B cell (primary cell): ENCODE measurements at regions not wholly inside any gene's neighbourhood (a gene's known extent, or its start where the extent isn't known, plus 50 kb on each side); places are given as distances from the start of the nearest gene placed in this dataset.

Experiments used
- ATAC-seq: fragments of 200-7000 bp; cut with Tn5 transposase; one replicate; pipeline ENCODE4 v1.10.0; 2021; ENCODE audit warnings: low read depth, mild to moderate bottlenecking, moderate number of reproducible peaks, moderate library complexity
- CTCF ChIA-PET: fragments of 350-600 bp; sonication (Branson Sonifier 250); formaldehyde crosslinking; loops from one replicate; lab custom pipeline; 2021; ENCODE audit warnings: antibody characterized with exemption, inconsistent platforms; lab: Charles Lee
- POLR2A ChIA-PET: fragments of 350-600 bp; sonication (Branson Sonifier 250); formaldehyde crosslinking; loops from one replicate; lab custom pipeline; 2021; ENCODE audit warnings: antibody characterized with exemption; lab: Charles Lee
- DNase-seq: peaks from one replicate; pipeline ENCODE4 v3.0.0; 2013
- H2AFZ ChIP-seq: 2 replicates; pipeline ENCODE4 v1.6.1; 2012; ENCODE audit warnings: mild to moderate bottlenecking, low read depth, low read length; ENCODE audit not compliant: insufficient read depth, poor library complexity, severe bottlenecking
- H3K27ac ChIP-seq, 2 donors: 1 replicate in 1 of 2; 2 replicates in 1 of 2; pipeline ENCODE4 v1.5.1; 2012 to 2013; ENCODE audit warnings: low read length in 2 of 2, mild to moderate bottlenecking in 2 of 2, moderate library complexity in 1 of 2
- H3K27me3 ChIP-seq, 4 experiments: fragments of 200-600 bp in 1 of 4; sonication (generic) in 1 of 4; replicated peaks in 1 of 4; 1 replicate in 2 of 4; 2 replicates in 2 of 4; pipeline versions ENCODE4 v1.6.1 to v1.7.0; 2013 to 2016; ENCODE audit warnings: low read length in 3 of 4, mild to moderate bottlenecking in 2 of 4, mixed read lengths in 1 of 4, moderate library complexity in 1 of 4; ENCODE audit not compliant: insufficient read depth in 4 of 4, control insufficient read depth in 3 of 4; ENCODE audit errors: control extremely low read depth in 1 of 4
- H3K36me3 ChIP-seq, 2 experiments: replicated peaks in 1 of 2; 1 replicate in 1 of 2; 2 replicates in 1 of 2; pipeline versions ENCODE4 v1.6.1 to v1.7.1; 2013; ENCODE audit warnings: low read length in 1 of 2; ENCODE audit not compliant: insufficient read depth in 2 of 2, control insufficient read depth in 1 of 2; ENCODE audit errors: control extremely low read depth in 1 of 2, extremely low read depth in 1 of 2
- H3K4me1 ChIP-seq, 2 donors: fragments of 200-600 bp in 1 of 2; sonication (generic) in 1 of 2; 1 replicate in 1 of 2; 2 replicates in 1 of 2; pipeline versions ENCODE4 v1.5.1 to v1.6.1; 2013 to 2017; ENCODE audit warnings: low read length in 2 of 2; ENCODE audit not compliant: control insufficient read depth in 2 of 2, insufficient read depth in 2 of 2
- H3K4me2 ChIP-seq: replicated peaks from 2 replicates; pipeline ENCODE3; 2012; ENCODE audit warnings: mild to moderate bottlenecking, low read depth, low read length; ENCODE audit not compliant: poor library complexity, severe bottlenecking
- H3K4me3 ChIP-seq, 5 experiments: fragments of 200-600 bp in 1 of 5; sonication (generic) in 1 of 5; 1 replicate in 3 of 5; 2 replicates in 2 of 5; pipeline versions ENCODE4 v1.5.1 to v1.7.0; 2011 to 2016; ENCODE audit warnings: low read length in 4 of 5, mild to moderate bottlenecking in 4 of 5, low read depth in 2 of 5, control low read depth in 1 of 5, moderate library complexity in 1 of 5; ENCODE audit not compliant: insufficient read depth in 1 of 5; ENCODE audit errors: control extremely low read depth in 1 of 5, extremely low read depth in 1 of 5
- H3K79me2 ChIP-seq: fragments of 200-600 bp; sonication (generic); one replicate; pipeline ENCODE4 v1.6.0; 2016; ENCODE audit warnings: low read length; ENCODE audit not compliant: control insufficient read depth, insufficient read depth
- H3K9ac ChIP-seq: fragments of 200-600 bp; sonication (generic); 2 replicates; pipeline ENCODE4 v1.6.1; 2017; ENCODE audit warnings: mild to moderate bottlenecking, low read length, moderate library complexity
- H3K9me3 ChIP-seq, 3 donors: one replicate each; pipeline versions ENCODE4 v1.6.1 to v1.7.1; 2013; ENCODE audit warnings: low read length in 2 of 3; ENCODE audit not compliant: control insufficient read depth in 2 of 3, insufficient read depth in 1 of 3; ENCODE audit errors: control extremely low read depth in 1 of 3
- H4K20me1 ChIP-seq: 2 replicates; pipeline ENCODE4 v1.6.0; 2012; ENCODE audit warnings: mild to moderate bottlenecking, low read length; ENCODE audit not compliant: insufficient read depth, control insufficient read depth, poor library complexity, severe bottlenecking
- H3K27ac Mint-ChIP-seq: one replicate; pipeline ENCODE4 v1.8.0; 2021; ENCODE audit warnings: mixed read lengths
- H3K27me3 Mint-ChIP-seq: one replicate; pipeline ENCODE4 v1.8.0; 2021; ENCODE audit warnings: mixed read lengths
- H3K4me1 Mint-ChIP-seq: one replicate; pipeline ENCODE4 v1.8.0; 2021; ENCODE audit warnings: mixed read lengths
- H3K4me3 Mint-ChIP-seq: one replicate; pipeline ENCODE4 v1.8.0; 2021; ENCODE audit warnings: mixed read lengths
- H3K9me3 Mint-ChIP-seq: one replicate; pipeline ENCODE4 v1.8.0; 2022; ENCODE audit warnings: mixed read lengths; ENCODE audit not compliant: insufficient read depth
- EZH2 ChIP-seq: IDR thresholded peaks from 2 replicates; pipeline ENCODE4 v1.6.1; 2012; ENCODE audit warnings: borderline replicate concordance, low read depth, mild to moderate bottlenecking, moderate library complexity, low read length; ENCODE audit not compliant: insufficient read depth, poor library complexity, severe bottlenecking
- WGBS: methylation state at CpG from one replicate; pipeline ENCODE4 v1.1.5; 2013; ENCODE audit warnings: missing lambda C conversion rate; ENCODE audit not compliant: insufficient coverage; 5-methylcytosine and 5-hydroxymethylcytosine counted together
- intact Hi-C: fragments of 100-400 bp; cut with micrococcal nuclease; formaldehyde crosslinking; loops from one replicate; pipeline ENCODE4 v1.10.0; 2022
- TF ChIP-seq, protein P1 (sequence below): fragments of 200-600 bp; IDR thresholded peaks from one replicate; pipeline ENCODE4 v1.8.0; 2022; ENCODE audit warnings: antibody characterized with exemption, mild to moderate bottlenecking

DNA sequence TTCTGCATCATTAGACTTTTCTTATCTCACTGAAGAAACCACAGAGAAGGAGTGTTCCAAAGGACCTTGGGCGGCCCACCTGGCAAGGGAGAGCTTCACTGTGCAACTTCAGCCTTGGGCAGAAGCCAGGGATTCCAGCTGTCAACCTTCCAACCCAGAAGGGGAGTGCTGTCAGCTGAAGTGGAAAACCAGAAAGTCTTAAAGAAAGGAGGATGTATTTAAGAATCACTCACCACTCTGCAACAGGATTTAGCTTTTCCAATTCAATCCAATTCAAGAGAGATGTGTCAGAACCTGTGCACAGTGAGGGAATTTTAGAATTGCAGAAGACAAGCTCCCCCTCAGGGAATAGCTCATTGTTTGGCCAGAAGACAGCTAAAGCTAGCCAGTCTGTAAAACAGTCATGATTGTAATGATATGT lies 553.7 kb downstream of the CD83 start:
- intact Hi-C loops = no loop called here
- Histone ChIP-seq H3K36me3 (no peaks in the 10 kb centered on the region), H3K27me3 (no peaks in the 10 kb centered on the region), H3K4me1 (peaks cover 6 to 19% of the 10 kb centered on the region in 2 donors), H3K4me2 (no peak overlapping the region), H3K9me3 (no peaks in the 10 kb centered on the region), H3K9ac (no peak overlapping the region), H3K4me3 (no peak overlapping the region), H3K27ac (no peak overlapping the region), H2AFZ (no peak overlapping the region), H4K20me1 (no peaks in the 10 kb centered on the region), H3K79me2 (no peaks in the 10 kb centered on the region)
- H3K27me3 Mint-ChIP-seq = no peaks in the 10 kb centered on the region
- WGBS = 29% methylated on average over 1 of the region's 1 CpG
- H3K4me1 Mint-ChIP-seq = peaks cover 35% of the 10 kb centered on the region
- ATAC-seq (no peak), DNase-seq (no peak)
- no peaks in the 10 kb centered on the region for H3K9me3 Mint-ChIP-seq
- H3K27ac Mint-ChIP-seq = no peak overlapping the region
- ChIA-PET CTCF (interaction anchor here (0.5 to 1.2 kb wide), 4 partner anchors 9 to 796 kb away, joined by 3 to 5 read pairs (median 3); no protein-coding TSS in a partner anchor), POLR2A (no interaction called here)
- no peak overlapping the region for H3K4me3 Mint-ChIP-seq
- TF ChIP-seq, protein P1, sequence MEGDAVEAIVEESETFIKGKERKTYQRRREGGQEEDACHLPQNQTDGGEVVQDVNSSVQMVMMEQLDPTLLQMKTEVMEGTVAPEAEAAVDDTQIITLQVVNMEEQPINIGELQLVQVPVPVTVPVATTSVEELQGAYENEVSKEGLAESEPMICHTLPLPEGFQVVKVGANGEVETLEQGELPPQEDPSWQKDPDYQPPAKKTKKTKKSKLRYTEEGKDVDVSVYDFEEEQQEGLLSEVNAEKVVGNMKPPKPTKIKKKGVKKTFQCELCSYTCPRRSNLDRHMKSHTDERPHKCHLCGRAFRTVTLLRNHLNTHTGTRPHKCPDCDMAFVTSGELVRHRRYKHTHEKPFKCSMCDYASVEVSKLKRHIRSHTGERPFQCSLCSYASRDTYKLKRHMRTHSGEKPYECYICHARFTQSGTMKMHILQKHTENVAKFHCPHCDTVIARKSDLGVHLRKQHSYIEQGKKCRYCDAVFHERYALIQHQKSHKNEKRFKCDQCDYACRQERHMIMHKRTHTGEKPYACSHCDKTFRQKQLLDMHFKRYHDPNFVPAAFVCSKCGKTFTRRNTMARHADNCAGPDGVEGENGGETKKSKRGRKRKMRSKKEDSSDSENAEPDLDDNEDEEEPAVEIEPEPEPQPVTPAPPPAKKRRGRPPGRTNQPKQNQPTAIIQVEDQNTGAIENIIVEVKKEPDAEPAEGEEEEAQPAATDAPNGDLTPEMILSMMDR = no peak
- no peak for TF ChIP-seq EZH2

DNA sequence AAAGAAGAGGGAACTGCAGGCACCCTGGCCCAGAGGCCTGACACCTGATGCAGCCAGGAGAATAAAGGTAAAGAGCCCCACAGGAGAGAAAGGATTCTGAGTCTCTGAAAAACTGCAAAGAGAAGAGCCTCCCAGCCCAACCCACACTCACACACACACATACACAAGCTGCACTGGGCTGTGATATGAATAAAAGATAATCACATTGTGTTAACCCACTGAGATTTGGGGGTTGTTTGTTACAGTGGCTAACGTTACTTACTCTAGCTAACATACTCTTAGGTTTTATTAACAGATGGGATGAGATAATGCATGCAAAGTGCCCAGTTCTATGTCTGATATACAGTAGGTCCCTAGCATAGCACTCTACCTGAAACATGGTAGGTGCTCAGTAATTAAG lies 554.4 kb downstream of the CD83 start:
- Histone ChIP-seq H3K27me3 (no peaks in the 10 kb centered on the region), H4K20me1 (no peaks in the 10 kb centered on the region), H3K27ac (no peak overlapping the region), H3K4me3 (no peak overlapping the region), H3K9me3 (no peaks in the 10 kb centered on the region), H3K4me1 (peaks cover 4 to 17% of the 10 kb centered on the region in 2 donors), H3K79me2 (no peaks in the 10 kb centered on the region), H3K4me2 (no peak overlapping the region), H3K36me3 (no peaks in the 10 kb centered on the region), H2AFZ (no peak overlapping the region), H3K9ac (no peak overlapping the region)
- Mint-ChIP-seq H3K27me3 (no peaks in the 10 kb centered on the region), H3K9me3 (no peaks in the 10 kb centered on the region), H3K27ac (no peak overlapping the region), H3K4me1 (peaks cover 28% of the 10 kb centered on the region), H3K4me3 (no peak overlapping the region)
- CTCF ChIA-PET = interaction anchor here (0.5 to 0.6 kb wide), 2 partner anchors 178 to 246 kb away, joined by 3 read pairs; no protein-coding TSS in a partner anchor
- ATAC-seq (no peak), DNase-seq (no peak)
- no peak for TF ChIP-seq EZH2
- TF ChIP-seq, protein P1 = no peak
- intact Hi-C loops = no loop called here
- no CpG with 5 or more reads among the region's 1 CpG for WGBS
- POLR2A ChIA-PET = no interaction called here
